DND-41 (cell line): ENCODE measurements at regions not wholly inside any gene's neighbourhood (a gene's known extent, or its start where the extent isn't known, plus 50 kb on each side); places are given as distances from the start of the nearest gene placed in this dataset.
"Not testable (repeated sequence)": the region's sequence is repeated elsewhere in the genome, so short reads cannot be mapped to it uniquely, and the experiment has no call there.

Experiments used
- ATAC-seq: fragments of 200-7000 bp; cut with Tn5 transposase; 3 replicates; pipeline ENCODE4 v1.9.1; 2021; ENCODE audit warnings: low read depth; ENCODE audit not compliant: insufficient read depth
- DNase-seq: peaks from one replicate; pipeline ENCODE4 v3.0.0-alpha.2; 2020
- H2AFZ ChIP-seq: 2 replicates; pipeline ENCODE4 v1.6.0; 2012; ENCODE audit warnings: low read depth, low read length
- H3K27ac ChIP-seq: 2 replicates; pipeline ENCODE4 v1.5.1; 2012; ENCODE audit warnings: low read length, inconsistent platforms
- H3K27me3 ChIP-seq: fragments of 200-600 bp; sonication (generic); 2 replicates; pipeline ENCODE4 v1.6.0; 2012; ENCODE audit warnings: low read length, mild to moderate bottlenecking, inconsistent platforms; ENCODE audit not compliant: insufficient read depth, poor library complexity
- H3K36me3 ChIP-seq: 2 replicates; pipeline ENCODE4 v1.5.1; 2012; ENCODE audit warnings: low read length, inconsistent platforms; ENCODE audit not compliant: insufficient read depth
- H3K4me1 ChIP-seq: 2 replicates; pipeline ENCODE4 v1.5.1; 2012; ENCODE audit warnings: mild to moderate bottlenecking, low read length; ENCODE audit not compliant: insufficient read depth
- H3K4me2 ChIP-seq: 2 replicates; pipeline ENCODE4 v1.6.0; 2012; ENCODE audit warnings: mild to moderate bottlenecking, moderate library complexity, low read length, inconsistent platforms; ENCODE audit not compliant: insufficient read depth
- H3K4me3 ChIP-seq, 2 experiments: fragments of 200-600 bp in 1 of 2; shearing (Covaris generic) in 1 of 2; 2 replicates each; pipeline ENCODE4 v1.5.1; 2012 to 2016; ENCODE audit warnings: inconsistent platforms in 2 of 2, low read length in 2 of 2, mild to moderate bottlenecking in 2 of 2, low read depth in 1 of 2, moderate library complexity in 1 of 2
- H3K79me2 ChIP-seq: 2 replicates; pipeline ENCODE4 v1.6.0; 2012; ENCODE audit warnings: low read length, inconsistent platforms; ENCODE audit not compliant: insufficient read depth
- H3K9ac ChIP-seq: 2 replicates; pipeline ENCODE4 v1.6.0; 2012; ENCODE audit warnings: low read depth, mild to moderate bottlenecking, inconsistent platforms, low read length, moderate library complexity
- H3K9me3 ChIP-seq: 2 replicates; pipeline ENCODE4 v1.5.1; 2012; ENCODE audit warnings: low read length, moderate library complexity, mild to moderate bottlenecking, inconsistent platforms; ENCODE audit not compliant: insufficient read depth, severe bottlenecking
- H4K20me1 ChIP-seq: 2 replicates; pipeline ENCODE4 v1.6.0; 2012; ENCODE audit warnings: low read length; ENCODE audit not compliant: insufficient read depth
- EZH2 ChIP-seq: IDR thresholded peaks from 3 replicates; pipeline ENCODE4 v1.6.1; 2012; ENCODE audit warnings: borderline replicate concordance, low read depth, mild to moderate bottlenecking, moderate library complexity, low read length, inconsistent platforms; ENCODE audit not compliant: severe bottlenecking
- TF ChIP-seq, protein P1 (sequence below): IDR thresholded peaks from 2 replicates; pipeline ENCODE4 v1.5.1; 2012; ENCODE audit warnings: borderline replicate concordance, low read length, moderate library complexity, mild to moderate bottlenecking; ENCODE audit not compliant: poor library complexity, severe bottlenecking; ENCODE audit errors: extremely low read depth

DNA sequence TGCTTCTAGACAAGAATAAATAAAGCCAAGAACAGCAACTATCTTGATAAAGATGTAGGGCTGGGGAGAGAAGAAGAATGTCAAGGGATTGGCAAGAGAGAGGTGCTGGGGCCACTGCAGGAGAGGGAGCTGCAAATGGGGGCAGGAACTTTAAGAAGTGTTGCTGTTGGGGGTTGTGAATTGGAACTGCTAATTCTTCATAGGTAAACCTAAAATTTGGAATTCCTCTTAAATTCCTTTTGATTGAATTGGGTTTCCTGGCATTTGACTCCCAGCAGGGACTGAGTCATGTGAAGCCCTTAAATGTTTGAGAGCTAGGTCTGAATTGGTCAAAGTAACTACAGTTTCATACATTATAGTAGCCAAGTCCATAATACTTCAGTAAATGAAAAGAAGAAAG lies 305.6 kb upstream of the TMTC4 start:
- ATAC-seq (no peak), DNase-seq (no peak)
- Histone ChIP-seq H3K4me3 (no peak overlapping the region), H3K9me3 (no peaks in the 10 kb centered on the region), H3K4me2 (no peak overlapping the region), H3K27me3 (no peaks in the 10 kb centered on the region), H3K79me2 (no peaks in the 10 kb centered on the region), H2AFZ (no peak overlapping the region), H4K20me1 (no peaks in the 10 kb centered on the region), H3K27ac (no peak overlapping the region), H3K9ac (no peak overlapping the region), H3K36me3 (no peaks in the 10 kb centered on the region), H3K4me1 (no peaks in the 10 kb centered on the region)
- TF ChIP-seq EZH2, result no peak
- TF ChIP-seq, protein P1, sequence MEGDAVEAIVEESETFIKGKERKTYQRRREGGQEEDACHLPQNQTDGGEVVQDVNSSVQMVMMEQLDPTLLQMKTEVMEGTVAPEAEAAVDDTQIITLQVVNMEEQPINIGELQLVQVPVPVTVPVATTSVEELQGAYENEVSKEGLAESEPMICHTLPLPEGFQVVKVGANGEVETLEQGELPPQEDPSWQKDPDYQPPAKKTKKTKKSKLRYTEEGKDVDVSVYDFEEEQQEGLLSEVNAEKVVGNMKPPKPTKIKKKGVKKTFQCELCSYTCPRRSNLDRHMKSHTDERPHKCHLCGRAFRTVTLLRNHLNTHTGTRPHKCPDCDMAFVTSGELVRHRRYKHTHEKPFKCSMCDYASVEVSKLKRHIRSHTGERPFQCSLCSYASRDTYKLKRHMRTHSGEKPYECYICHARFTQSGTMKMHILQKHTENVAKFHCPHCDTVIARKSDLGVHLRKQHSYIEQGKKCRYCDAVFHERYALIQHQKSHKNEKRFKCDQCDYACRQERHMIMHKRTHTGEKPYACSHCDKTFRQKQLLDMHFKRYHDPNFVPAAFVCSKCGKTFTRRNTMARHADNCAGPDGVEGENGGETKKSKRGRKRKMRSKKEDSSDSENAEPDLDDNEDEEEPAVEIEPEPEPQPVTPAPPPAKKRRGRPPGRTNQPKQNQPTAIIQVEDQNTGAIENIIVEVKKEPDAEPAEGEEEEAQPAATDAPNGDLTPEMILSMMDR, result no peak

DNA sequence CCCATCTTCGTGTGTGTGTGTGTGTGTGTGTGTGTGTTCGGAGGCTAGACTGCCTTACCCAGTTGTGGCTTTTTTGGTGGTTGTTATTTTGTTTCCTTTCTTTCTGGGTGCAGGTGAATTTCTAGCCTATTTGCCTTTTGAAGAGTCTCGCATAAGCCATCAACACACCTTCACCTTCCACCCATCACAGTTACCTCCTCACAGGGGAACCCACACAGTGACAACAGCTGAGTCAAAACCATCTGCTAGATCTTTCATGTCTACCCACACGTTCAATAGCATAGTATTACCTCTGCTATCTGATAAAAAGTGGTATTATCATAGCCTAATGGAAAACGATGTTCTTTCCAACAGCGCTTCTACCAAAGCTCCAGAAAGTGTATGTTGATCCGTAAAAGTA lies 303.2 kb upstream of the TMTC4 start:
- Histone ChIP-seq H3K27ac (no peak overlapping the region), H3K4me3 (no peak overlapping the region), H3K4me1 (no peaks in the 10 kb centered on the region), H3K4me2 (no peak overlapping the region), H4K20me1 (no peaks in the 10 kb centered on the region), H3K9ac (no peak overlapping the region), H3K36me3 (no peaks in the 10 kb centered on the region), H3K9me3 (no peaks in the 10 kb centered on the region), H2AFZ (no peak overlapping the region), H3K27me3 (no peaks in the 10 kb centered on the region), H3K79me2 (no peaks in the 10 kb centered on the region)
- no peak for DNase-seq
- TF ChIP-seq, protein P1, result no peak
- no peak for TF ChIP-seq EZH2
- ATAC-seq, result no peak

DNA sequence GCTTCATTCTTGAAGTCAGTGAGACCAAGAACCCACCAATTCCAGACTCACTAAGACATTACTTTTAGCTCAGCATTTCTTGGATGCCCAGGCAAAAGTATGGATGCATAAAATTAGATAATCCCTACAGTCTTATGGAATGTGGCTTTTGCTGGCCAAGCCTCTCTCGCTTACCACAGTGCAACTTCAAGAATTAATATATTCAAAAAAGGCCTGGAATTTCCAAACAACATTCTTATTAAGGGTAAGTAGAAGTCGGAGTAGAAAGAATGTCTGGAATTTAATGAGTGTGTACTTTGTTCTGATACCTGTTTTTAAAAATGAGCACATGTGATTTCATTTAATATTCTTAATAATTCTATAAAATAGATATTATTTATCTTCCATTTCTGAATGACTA lies 302.4 kb upstream of the TMTC4 start:
- no peaks in the 10 kb centered on the region for H3K27me3 ChIP-seq
- no peak overlapping the region for H3K4me2 ChIP-seq
- no peaks in the 10 kb centered on the region for H3K79me2 ChIP-seq
- H2AFZ ChIP-seq, result no peak overlapping the region
- ATAC-seq, result no peak
- no peak overlapping the region for H3K27ac ChIP-seq
- H3K36me3 ChIP-seq, result no peaks in the 10 kb centered on the region
- no peak for DNase-seq
- H3K4me3 ChIP-seq, result no peak overlapping the region
- no peaks in the 10 kb centered on the region for H4K20me1 ChIP-seq
- no peaks in the 10 kb centered on the region for H3K9me3 ChIP-seq
- no peak overlapping the region for H3K9ac ChIP-seq
- TF ChIP-seq, protein P1, result no peak
- TF ChIP-seq EZH2, result no peak
- no peaks in the 10 kb centered on the region for H3K4me1 ChIP-seq

DNA sequence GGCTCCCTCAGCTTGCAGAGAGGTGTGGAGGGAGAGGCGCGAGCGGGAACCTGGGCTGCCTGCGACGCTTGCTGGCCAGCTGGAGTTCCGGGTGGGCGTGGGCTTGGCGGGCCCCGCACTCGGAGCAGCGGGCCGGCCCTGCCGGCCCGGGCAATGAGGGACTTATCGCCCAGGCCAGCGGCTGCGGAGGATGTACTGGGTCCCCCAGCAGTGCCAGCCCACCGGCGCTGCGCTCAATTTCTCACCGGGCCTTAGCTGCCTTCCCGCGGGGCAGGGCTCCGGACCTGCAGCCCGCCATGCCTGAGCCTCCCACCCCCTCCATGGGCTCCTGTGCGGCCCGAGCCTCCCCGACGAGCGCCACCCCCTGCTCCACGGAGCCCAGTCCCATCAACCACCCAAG lies 301.1 kb upstream of the TMTC4 start:
- not testable (repeated sequence) for H3K27ac ChIP-seq, H2AFZ ChIP-seq, H3K9me3 ChIP-seq, H3K36me3 ChIP-seq, DNase-seq, H3K4me1 ChIP-seq, H3K4me3 ChIP-seq, H3K79me2 ChIP-seq, ATAC-seq, H3K9ac ChIP-seq, H4K20me1 ChIP-seq, H3K27me3 ChIP-seq, H3K4me2 ChIP-seq
